MM.1S (cell line): ENCODE measurements at regions not wholly inside any gene's neighbourhood (a gene's known extent, or its start where the extent isn't known, plus 50 kb on each side); places are given as distances from the start of the nearest gene placed in this dataset.

Experiments used
- DNase-seq: peaks from one replicate; pipeline ENCODE4 v3.0.0-alpha.2; 2015
- H2AFZ ChIP-seq: fragments of 300-600 bp; sonication (generic); 2 replicates; pipeline ENCODE4 v1.6.0; 2016; ENCODE audit warnings: antibody characterized with exemption, low read length
- H3F3A ChIP-seq: fragments of 300-600 bp; sonication (generic); 2 replicates; pipeline ENCODE4 v1.6.1; 2016; ENCODE audit warnings: mild to moderate bottlenecking, antibody characterized with exemption, low read length, moderate library complexity, mixed read lengths; ENCODE audit not compliant: insufficient read depth
- H3K27ac ChIP-seq: fragments of 300-600 bp; sonication (generic); 2 replicates; pipeline ENCODE4 v1.5.1; 2016; ENCODE audit warnings: mild to moderate bottlenecking, low read length
- H3K27me3 ChIP-seq: fragments of 300-600 bp; sonication (generic); replicated peaks from 2 replicates; pipeline ENCODE4 v1.6.0; 2016; ENCODE audit warnings: low read length; ENCODE audit not compliant: insufficient read depth
- H3K36me3 ChIP-seq: fragments of 300-600 bp; sonication (generic); replicated peaks from 2 replicates; pipeline ENCODE4 v1.6.1; 2016; ENCODE audit warnings: mild to moderate bottlenecking, low read length, mixed read lengths; ENCODE audit not compliant: insufficient read depth
- H3K4me1 ChIP-seq: fragments of 300-600 bp; sonication (generic); 2 replicates; pipeline ENCODE4 v1.6.1; 2016; ENCODE audit warnings: low read length, mixed read lengths
- H3K4me2 ChIP-seq: fragments of 300-600 bp; sonication (generic); 2 replicates; pipeline ENCODE4 v1.6.0; 2016; ENCODE audit warnings: low read depth, low read length
- H3K4me3 ChIP-seq: fragments of 300-600 bp; sonication (generic); 2 replicates; pipeline ENCODE4 v1.5.1; 2016; ENCODE audit warnings: low read length, mixed read lengths
- H3K79me2 ChIP-seq: fragments of 300-600 bp; sonication (generic); 2 replicates; pipeline ENCODE4 v1.6.1; 2016; ENCODE audit warnings: mixed run types, low read length, mixed read lengths
- H3K9ac ChIP-seq: fragments of 300-600 bp; sonication (generic); 2 replicates; pipeline ENCODE4 v1.6.1; 2016; ENCODE audit warnings: low read length, mixed read lengths
- H3K9me2 ChIP-seq: fragments of 300-600 bp; sonication (generic); replicated peaks from 2 replicates; pipeline ENCODE4 v1.6.1; 2016; ENCODE audit warnings: mild to moderate bottlenecking, low read length, mixed read lengths; ENCODE audit not compliant: insufficient read depth
- H3K9me3 ChIP-seq: fragments of 300-600 bp; sonication (generic); replicated peaks from 2 replicates; pipeline ENCODE4 v1.6.1; 2016; ENCODE audit warnings: mild to moderate bottlenecking, low read length, mixed read lengths; ENCODE audit not compliant: insufficient read depth
- H4K20me1 ChIP-seq: fragments of 300-600 bp; sonication (generic); 2 replicates; pipeline ENCODE4 v1.6.1; 2016; ENCODE audit warnings: mild to moderate bottlenecking, low read length, moderate library complexity, mixed read lengths; ENCODE audit not compliant: insufficient read depth
- EZH2 ChIP-seq: fragments of 300-600 bp; sonication (generic); optimal IDR thresholded peaks from 2 replicates; pipeline ENCODE3; 2017; ENCODE audit warnings: low read depth, mild to moderate bottlenecking, antibody characterized with exemption, low read length, mixed read lengths
- EZH2phosphoT487 ChIP-seq: fragments of 300-600 bp; sonication (generic); IDR thresholded peaks from 2 replicates; pipeline ENCODE4 v1.6.1; 2018; ENCODE audit warnings: antibody characterized with exemption, low read length
- TF ChIP-seq, protein P1 (sequence below): fragments of 300-600 bp; sonication (generic); IDR thresholded peaks from 2 replicates; pipeline ENCODE4 v1.5.1; 2016; ENCODE audit warnings: antibody characterized with exemption, low read length, mixed read lengths

DNA sequence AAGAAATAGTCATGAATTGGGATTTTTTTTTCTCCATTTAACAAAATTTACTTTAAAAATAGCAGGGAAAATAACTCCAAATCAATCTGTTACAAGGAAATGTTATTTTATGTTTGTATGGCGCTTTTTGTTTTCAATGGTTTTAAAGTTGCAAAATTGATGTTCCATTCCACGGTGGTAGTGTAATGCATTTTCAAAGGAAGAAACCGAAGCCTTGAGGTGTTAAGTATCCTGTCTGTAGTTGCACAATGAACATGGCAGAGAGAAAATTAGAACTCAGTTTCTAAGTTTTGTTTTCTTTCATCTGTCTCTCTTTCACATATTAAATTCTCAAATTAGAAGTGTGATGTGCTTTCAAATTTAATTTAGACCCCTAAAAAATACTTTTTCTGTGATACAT lies 841.8 kb downstream of the USP25 start:
- TF ChIP-seq EZH2phosphoT487 (no peak), EZH2 (no peak)
- TF ChIP-seq, protein P1, sequence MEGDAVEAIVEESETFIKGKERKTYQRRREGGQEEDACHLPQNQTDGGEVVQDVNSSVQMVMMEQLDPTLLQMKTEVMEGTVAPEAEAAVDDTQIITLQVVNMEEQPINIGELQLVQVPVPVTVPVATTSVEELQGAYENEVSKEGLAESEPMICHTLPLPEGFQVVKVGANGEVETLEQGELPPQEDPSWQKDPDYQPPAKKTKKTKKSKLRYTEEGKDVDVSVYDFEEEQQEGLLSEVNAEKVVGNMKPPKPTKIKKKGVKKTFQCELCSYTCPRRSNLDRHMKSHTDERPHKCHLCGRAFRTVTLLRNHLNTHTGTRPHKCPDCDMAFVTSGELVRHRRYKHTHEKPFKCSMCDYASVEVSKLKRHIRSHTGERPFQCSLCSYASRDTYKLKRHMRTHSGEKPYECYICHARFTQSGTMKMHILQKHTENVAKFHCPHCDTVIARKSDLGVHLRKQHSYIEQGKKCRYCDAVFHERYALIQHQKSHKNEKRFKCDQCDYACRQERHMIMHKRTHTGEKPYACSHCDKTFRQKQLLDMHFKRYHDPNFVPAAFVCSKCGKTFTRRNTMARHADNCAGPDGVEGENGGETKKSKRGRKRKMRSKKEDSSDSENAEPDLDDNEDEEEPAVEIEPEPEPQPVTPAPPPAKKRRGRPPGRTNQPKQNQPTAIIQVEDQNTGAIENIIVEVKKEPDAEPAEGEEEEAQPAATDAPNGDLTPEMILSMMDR = no peak
- H3K9ac ChIP-seq = no peak overlapping the region
- no peaks in the 10 kb centered on the region for H3K4me1 ChIP-seq
- no peaks in the 10 kb centered on the region for H4K20me1 ChIP-seq
- no peaks in the 10 kb centered on the region for H3K27me3 ChIP-seq
- H3K4me3 ChIP-seq = no peak overlapping the region
- H3K27ac ChIP-seq = no peak overlapping the region
- no peaks in the 10 kb centered on the region for H3K9me3 ChIP-seq
- H3K9me2 ChIP-seq = no peaks in the 10 kb centered on the region
- no peaks in the 10 kb centered on the region for H3K79me2 ChIP-seq
- no peak overlapping the region for H3K4me2 ChIP-seq
- no peak for DNase-seq
- H2AFZ ChIP-seq = no peak overlapping the region
- H3F3A ChIP-seq = no peaks in the 10 kb centered on the region
- no peaks in the 10 kb centered on the region for H3K36me3 ChIP-seq

GRCh38 chr21:16572032-16572431 lies 842.2 kb downstream of the USP25 start:
- no peaks in the 10 kb centered on the region for H3K4me1 ChIP-seq
- no peaks in the 10 kb centered on the region for H3K36me3 ChIP-seq
- no peak overlapping the region for H3K27ac ChIP-seq
- H3K4me3 ChIP-seq = no peak overlapping the region
- no peak overlapping the region for H2AFZ ChIP-seq
- TF ChIP-seq EZH2 (no peak), EZH2phosphoT487 (no peak)
- TF ChIP-seq, protein P1 = no peak
- no peak overlapping the region for H3K4me2 ChIP-seq
- no peaks in the 10 kb centered on the region for H3K27me3 ChIP-seq
- no peaks in the 10 kb centered on the region for H3K9me3 ChIP-seq
- no peak for DNase-seq
- no peaks in the 10 kb centered on the region for H3F3A ChIP-seq
- H3K9ac ChIP-seq = no peak overlapping the region
- no peaks in the 10 kb centered on the region for H4K20me1 ChIP-seq
- no peaks in the 10 kb centered on the region for H3K9me2 ChIP-seq
- H3K79me2 ChIP-seq = no peaks in the 10 kb centered on the region

DNA sequence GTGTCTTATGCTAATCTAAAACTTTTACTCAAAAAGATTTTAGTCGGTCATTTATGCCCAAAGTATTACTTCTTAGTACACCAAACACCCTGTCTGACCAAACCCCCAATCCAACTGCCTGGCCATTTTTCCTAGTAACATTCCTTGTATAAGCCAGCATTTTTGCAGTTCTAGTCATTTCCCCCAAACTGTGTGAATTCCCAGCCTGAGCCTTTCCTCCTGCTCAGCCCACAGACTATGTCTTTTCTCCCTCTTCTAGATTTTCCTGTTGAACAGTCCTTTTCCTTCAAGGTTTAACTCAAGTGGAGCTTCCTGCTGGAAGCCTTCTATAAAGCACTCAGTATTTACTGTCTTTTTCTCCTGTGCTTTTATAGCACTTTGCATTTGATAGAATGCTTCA lies 843.8 kb downstream of the USP25 start:
- DNase-seq = no peak
- H3K79me2 ChIP-seq = no peaks in the 10 kb centered on the region
- no peak for TF ChIP-seq EZH2phosphoT487
- TF ChIP-seq EZH2 = no peak
- TF ChIP-seq, protein P1 = no peak
- no peaks in the 10 kb centered on the region for H3F3A ChIP-seq
- no peak overlapping the region for H3K4me3 ChIP-seq
- H3K27ac ChIP-seq = no peak overlapping the region
- H3K9me3 ChIP-seq = no peaks in the 10 kb centered on the region
- no peaks in the 10 kb centered on the region for H3K4me1 ChIP-seq
- H4K20me1 ChIP-seq = no peaks in the 10 kb centered on the region
- no peak overlapping the region for H3K9ac ChIP-seq
- H2AFZ ChIP-seq = no peak overlapping the region
- H3K36me3 ChIP-seq = no peaks in the 10 kb centered on the region
- no peaks in the 10 kb centered on the region for H3K9me2 ChIP-seq
- no peak overlapping the region for H3K4me2 ChIP-seq
- no peaks in the 10 kb centered on the region for H3K27me3 ChIP-seq

GRCh38 chr21:16577975-16578374 lies 848.2 kb downstream of the USP25 start:
- Histone ChIP-seq H3K79me2 (no peaks in the 10 kb centered on the region), H3K9me3 (no peaks in the 10 kb centered on the region), H3F3A (peaks cover 19% of the 10 kb centered on the region), H3K27me3 (no peaks in the 10 kb centered on the region), H4K20me1 (no peaks in the 10 kb centered on the region), H3K27ac (no peak overlapping the region), H2AFZ (no peak overlapping the region), H3K36me3 (no peaks in the 10 kb centered on the region), H3K4me1 (peaks cover 17% of the 10 kb centered on the region), H3K4me3 (no peak overlapping the region), H3K9me2 (no peaks in the 10 kb centered on the region), H3K9ac (no peak overlapping the region), H3K4me2 (no peak overlapping the region)
- DNase-seq = no peak
- TF ChIP-seq EZH2phosphoT487 (no peak), EZH2 (no peak)
- TF ChIP-seq, protein P1 = no peak
